ENCODE measurements at regions not wholly inside any gene's neighbourhood (a gene's known extent, or its start where the extent isn't known, plus 50 kb on each side); places are given as distances from the start of the nearest gene placed in this dataset.

- TF ChIP-seq POLR2A (IDR thresholded peaks at IDR 0.05) (no peak), CTCF (IDR thresholded peaks at IDR 0.05) (no peak)
Measured at GRCh38 chr4:137390707-137391106, 141.6 kb downstream of the PCDH18 start.
